Activated CD4-positive, alpha-beta T cell treated with anti-CD3 and anti-CD28 coated beads, Interleukin-2, amount 50 U/mL, for 24 hours (primary cell): ENCODE measurements at regions not wholly inside any gene's neighbourhood (a gene's known extent, or its start where the extent isn't known, plus 50 kb on each side); places are given as distances from the start of the nearest gene placed in this dataset.
"Not testable (repeated sequence)": the region's sequence is repeated elsewhere in the genome, so short reads cannot be mapped to it uniquely, and the experiment has no call there.

Experiments
- DNase-seq, 2 donors: peaks; one replicate each; pipeline ENCODE4 v3.0.0-alpha.2; 2020; ENCODE audit warnings: low read depth in 1 of 2, low spot score in 1 of 2

DNA sequence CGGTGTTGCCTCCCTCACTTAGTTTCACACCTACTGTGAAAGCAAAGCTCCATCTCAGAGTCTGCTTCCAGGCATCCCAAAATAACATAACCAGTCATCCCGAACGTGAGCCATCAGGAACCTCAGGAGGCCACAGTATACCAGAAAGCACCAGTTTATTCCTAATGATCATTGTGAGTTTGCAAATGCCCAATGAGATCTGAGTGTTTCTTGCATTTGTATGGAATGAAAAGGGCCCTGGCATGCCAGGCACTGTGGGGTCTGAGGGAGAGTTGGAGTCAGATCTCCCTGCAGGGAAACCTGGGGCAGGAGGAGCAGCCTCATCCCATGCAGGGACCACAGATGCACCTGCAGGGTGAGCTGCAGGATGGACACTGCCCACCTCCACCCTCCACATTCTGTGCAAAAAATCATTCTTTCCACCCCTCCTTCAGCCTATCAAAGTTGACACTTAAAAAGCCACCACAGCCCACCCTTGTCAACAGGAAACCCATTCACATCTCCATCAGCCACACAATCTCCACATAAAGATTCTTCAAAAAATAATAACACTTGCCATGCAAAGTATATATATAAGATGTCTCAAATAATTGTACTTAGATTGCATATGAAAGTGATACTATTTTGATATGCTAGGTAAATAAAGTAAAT lies 112.3 kb downstream of the GGTLC2 start:
- not testable (repeated sequence) for DNase-seq

GRCh38 chr22:22758101-22758807 lies 113.8 kb downstream of the GGTLC2 start:
- DNase-seq, result not testable (repeated sequence)

DNA sequence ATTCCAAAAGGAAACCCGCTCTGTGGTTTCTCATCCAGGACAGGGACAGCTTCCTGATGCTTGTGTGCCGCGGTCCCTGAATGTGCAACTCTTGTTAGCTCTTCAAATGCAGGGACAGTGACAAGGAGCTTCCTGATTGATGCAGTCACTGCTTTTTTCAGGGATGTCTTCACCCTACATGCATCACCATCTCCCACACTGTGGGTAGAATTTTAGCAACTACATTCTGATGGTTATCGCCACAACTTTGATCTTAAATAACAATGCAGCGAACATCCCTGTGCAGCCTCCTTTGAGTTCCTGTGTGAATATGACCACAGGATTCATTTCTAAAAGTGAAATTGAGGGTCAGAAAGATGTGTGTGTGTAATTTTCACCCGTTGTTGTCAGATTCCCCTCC lies 115.0 kb downstream of the GGTLC2 start:
- no peak for DNase-seq

DNA sequence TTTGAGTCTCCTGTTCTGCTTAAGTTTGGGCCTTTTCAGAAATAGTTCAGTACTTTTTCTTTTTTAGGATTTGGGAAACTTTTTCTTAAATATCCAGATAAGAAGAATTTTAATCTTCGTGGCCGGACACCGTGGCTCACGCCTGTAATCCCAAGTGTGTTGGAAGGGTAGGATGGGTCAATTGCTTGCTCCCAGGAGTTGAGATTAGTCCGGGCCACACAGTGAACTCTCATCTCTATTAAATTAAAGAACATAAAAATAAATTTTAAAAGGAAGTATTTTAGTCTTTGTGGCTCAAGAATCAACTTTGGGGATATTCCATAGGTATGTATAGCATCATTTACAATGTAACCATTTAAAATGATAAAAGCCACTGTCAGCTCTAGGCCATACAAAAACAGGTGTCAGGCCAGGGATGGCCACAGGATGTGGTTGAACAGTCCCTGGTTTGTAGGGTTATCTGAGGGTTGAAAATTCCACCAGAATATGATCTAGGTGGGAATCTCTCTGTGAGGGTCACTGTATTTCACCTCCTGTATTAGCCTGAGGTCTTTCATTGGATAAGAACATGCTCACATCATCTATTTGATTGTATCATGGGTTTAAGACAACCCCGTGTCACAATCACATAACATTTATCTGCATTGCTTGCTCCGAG lies 115.6 kb downstream of the GGTLC2 start:
- no peak for DNase-seq

GRCh38 chr22:22761606-22761962 lies 117.2 kb downstream of the GGTLC2 start:
- no peak for DNase-seq

DNA sequence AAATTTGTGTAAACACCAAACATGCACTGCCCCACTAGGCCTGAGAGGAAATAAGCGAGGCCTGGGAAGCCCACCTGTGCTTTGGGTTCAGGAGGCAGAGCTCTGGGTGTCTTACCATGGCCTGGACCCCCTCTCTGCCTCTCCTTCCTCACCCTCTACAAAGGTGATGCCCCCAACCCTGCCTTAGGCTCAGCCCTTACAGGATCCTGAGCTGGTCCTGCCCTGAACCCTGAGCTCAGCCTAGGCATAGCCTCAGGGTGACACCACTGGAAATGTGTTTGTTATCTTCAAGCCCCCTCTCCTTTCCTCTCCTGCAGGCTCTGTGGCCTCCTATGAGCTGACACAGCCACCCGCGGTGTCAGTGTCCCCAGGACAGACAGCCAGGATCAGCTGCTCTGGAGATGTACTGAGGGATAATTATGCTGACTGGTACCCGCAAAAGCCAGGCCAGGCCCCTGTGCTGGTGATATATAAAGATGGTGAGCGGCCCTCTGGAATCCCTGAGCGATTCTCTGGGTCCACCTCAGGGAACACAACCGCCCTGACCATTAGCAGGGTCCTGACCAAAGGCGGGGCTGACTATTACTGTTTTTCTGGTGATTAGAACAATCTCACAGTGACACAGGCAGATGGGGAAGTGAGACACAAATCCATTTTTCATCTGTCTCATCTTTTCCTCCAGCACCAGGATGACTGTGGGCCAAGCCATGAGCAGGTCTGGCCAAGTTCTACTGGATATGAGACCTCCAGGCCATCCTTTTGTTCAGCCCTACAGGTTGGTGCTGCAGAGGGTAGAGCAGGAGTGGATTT lies 117.8 kb downstream of the GGTLC2 start:
- no peak for DNase-seq

DNA sequence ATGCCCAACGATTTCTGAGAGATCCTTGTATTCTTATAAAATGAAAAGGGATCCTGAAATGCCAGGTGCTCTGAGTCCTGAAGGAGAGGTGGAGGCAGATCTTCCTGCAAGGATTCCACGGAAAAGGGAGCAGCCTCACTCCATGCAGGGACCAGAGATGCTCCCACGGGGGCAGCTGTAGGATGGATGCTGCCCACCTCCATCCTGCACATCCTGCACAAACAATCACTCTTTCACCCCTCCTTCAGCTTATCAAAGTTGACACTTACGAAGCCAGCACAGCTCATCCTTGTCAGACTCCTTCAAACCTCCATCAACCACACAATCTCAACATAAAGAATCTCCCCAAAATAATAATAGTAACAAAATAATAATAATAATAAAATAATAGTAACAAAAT lies 119.1 kb downstream of the GGTLC2 start:
- DNase-seq, result no peak

- DNase-seq, result no peak
These were observed 119.7 kb downstream of the GGTLC2 start for GRCh38 chr22:22764085-22764484.

DNA sequence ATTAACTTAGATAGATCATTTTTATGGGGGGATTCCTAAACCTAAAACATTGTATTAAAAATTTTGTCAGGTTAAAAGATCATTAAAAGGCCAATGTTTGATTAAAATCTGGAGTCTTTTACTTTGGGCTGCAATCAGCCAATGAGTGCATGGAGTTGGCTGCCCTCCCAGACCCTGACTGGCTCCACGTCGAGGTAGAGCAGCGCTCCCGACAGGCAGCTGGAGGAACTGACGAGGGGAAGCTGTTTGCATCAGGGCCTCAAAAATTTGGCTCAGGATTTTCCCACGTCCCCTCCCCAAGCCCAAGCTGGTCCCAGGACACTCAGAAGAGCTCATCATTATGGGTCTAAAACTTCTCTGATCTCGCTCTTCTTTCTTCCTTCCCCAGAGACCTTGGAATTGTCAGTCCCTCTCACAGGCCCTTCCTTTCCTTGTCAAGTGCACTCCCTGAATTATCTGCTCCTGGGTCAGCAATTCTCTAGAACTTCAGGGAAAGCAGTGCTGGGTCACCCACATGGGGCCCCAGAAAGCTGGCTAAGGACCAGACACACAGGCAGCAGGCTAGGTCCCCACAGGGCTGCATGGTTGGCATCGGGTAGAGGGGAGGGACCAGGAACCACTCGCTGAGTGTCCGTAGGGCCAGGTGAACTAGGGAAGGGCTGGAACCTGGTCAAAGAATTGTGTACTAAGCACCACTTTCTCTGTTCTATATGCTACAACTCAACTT lies 119.6 kb upstream of the IGLL5 start:
- no peak for DNase-seq

- no peak for DNase-seq
These were observed 118.7 kb upstream of the IGLL5 start for GRCh38 chr22:22768885-22769284.

- no peak for DNase-seq
These were observed 118.0 kb upstream of the IGLL5 start for GRCh38 chr22:22769434-22770279.

DNA sequence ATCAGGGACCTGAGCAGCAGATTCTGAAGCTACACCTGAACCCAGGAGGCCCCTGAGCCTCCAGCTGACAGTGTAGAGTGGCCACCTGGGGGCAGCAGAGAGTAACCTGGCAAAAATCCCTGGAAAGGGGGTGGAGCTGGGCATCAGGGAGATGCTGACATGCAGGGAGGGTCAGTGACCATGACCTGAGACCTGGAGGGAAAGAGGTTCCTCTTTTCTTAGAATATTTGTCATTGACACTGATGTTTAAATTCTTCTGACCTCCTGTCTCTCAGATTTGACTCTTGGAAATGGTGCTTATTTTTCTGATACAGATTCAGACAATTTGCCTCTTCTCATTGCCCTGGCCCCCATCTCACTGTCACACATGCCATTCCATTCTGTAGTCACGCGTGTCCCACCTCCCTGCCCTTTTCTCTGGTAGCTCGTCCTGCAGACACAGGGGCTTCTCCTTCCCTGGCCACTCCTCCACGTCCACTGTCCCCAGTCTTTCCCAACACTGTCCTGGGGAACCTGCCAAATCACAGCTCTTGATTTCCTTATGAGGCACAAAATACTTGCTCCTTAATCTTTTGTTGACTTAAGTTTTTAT lies 117.2 kb upstream of the IGLL5 start:
- DNase-seq, result peak in 1 of 2 donors; percentile 25

- no peak for DNase-seq
These were observed 116.7 kb upstream of the IGLL5 start for GRCh38 chr22:22770881-22771280.

GRCh38 chr22:22771696-22772377 lies 115.8 kb upstream of the IGLL5 start:
- no peak for DNase-seq

DNA sequence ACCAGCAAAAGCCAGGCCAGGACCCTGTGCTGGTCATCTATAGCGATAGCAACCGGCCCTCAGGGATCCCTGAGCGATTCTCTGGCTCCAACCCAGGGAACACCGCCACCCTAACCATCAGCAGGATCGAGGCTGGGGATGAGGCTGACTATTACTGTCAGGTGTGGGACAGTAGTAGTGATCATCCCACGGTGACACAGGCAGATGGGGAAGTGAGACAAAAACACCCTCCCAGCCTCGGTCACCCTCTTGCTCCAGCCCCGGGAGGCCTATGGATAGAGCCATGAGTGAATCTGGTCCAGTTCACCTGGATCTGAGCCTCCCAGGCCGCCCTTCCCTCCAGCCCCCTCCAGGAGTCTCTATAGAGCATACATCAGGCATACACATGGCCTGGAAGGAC lies 115.2 kb upstream of the IGLL5 start:
- no peak for DNase-seq

GRCh38 chr22:22772883-22773282 lies 114.7 kb upstream of the IGLL5 start:
- no peak for DNase-seq

- DNase-seq, result no peak
These were observed 114.2 kb upstream of the IGLL5 start for GRCh38 chr22:22773427-22773826.

GRCh38 chr22:22773979-22774604 lies 113.5 kb upstream of the IGLL5 start:
- DNase-seq, result no peak

- not testable (repeated sequence) for DNase-seq
These were observed 112.9 kb upstream of the IGLL5 start for GRCh38 chr22:22774762-22775161.
